ENCODE measurements at regions not wholly inside any gene's neighbourhood (a gene's known extent, or its start where the extent isn't known, plus 50 kb on each side); places are given as distances from the start of the nearest gene placed in this dataset.
"Not testable (repeated sequence)": the region's sequence is repeated elsewhere in the genome, so short reads cannot be mapped to it uniquely, and the experiment has no call there.

- DNase-seq, result no peak
These were observed 259.8 kb downstream of the FAM43A start for GRCh38 chr3:194945508-194945907.

GRCh38 chr3:194946091-194946490, 260.4 kb downstream of the FAM43A start:
- no peak for DNase-seq

- no peak for DNase-seq
These were observed 263.9 kb downstream of the FAM43A start for GRCh38 chr3:194949592-194949991.

GRCh38 chr3:194950906-194951628, 265.4 kb downstream of the FAM43A start:
- no peak for DNase-seq

GRCh38 chr3:194951629-194951920, 265.9 kb downstream of the FAM43A start:
- not testable (repeated sequence) for DNase-seq

- peak; percentile 83 for DNase-seq
These were observed 266.4 kb downstream of the FAM43A start for GRCh38 chr3:194951931-194952582.

- peak; percentile 74 for DNase-seq
These were observed 267.2 kb downstream of the FAM43A start for GRCh38 chr3:194952841-194953241.

- no peak for DNase-seq
These were observed 267.6 kb downstream of the FAM43A start for GRCh38 chr3:194953291-194953690.

- no peak for DNase-seq
These were observed 269.9 kb downstream of the FAM43A start for GRCh38 chr3:194955546-194955945.

- DNase-seq, result no peak
These were observed 270.5 kb downstream of the FAM43A start for GRCh38 chr3:194955979-194956696.

- no peak for DNase-seq
These were observed 271.2 kb downstream of the FAM43A start for GRCh38 chr3:194956697-194957396.

GRCh38 chr3:194957743-194958240, 272.1 kb downstream of the FAM43A start:
- no peak for DNase-seq

- no peak for DNase-seq
These were observed 273.5 kb downstream of the FAM43A start for GRCh38 chr3:194959217-194959616.

- not testable (repeated sequence) for DNase-seq
These were observed 274.0 kb downstream of the FAM43A start for GRCh38 chr3:194959666-194960065.

GRCh38 chr3:194960446-194961032, 274.9 kb downstream of the FAM43A start:
- DNase-seq, result no peak

GRCh38 chr3:194961149-194961548, 275.5 kb downstream of the FAM43A start:
- DNase-seq, result no peak

GRCh38 chr3:194961571-194961970, 275.9 kb downstream of the FAM43A start:
- no peak for DNase-seq

- DNase-seq, result no peak
These were observed 276.4 kb downstream of the FAM43A start for GRCh38 chr3:194962056-194962455.

- no peak for DNase-seq
These were observed 279.1 kb downstream of the FAM43A start for GRCh38 chr3:194964809-194965208.

GRCh38 chr3:194967151-194968117, 281.8 kb downstream of the FAM43A start:
- peak; percentile 72 for DNase-seq

GRCh38 chr3:194970066-194970465, 284.4 kb downstream of the FAM43A start:
- no peak for DNase-seq

All from muscle of arm (tissue), 1 donor.